ENCODE measurements at regions not wholly inside any gene's neighbourhood (a gene's known extent, or its start where the extent isn't known, plus 50 kb on each side); places are given as distances from the start of the nearest gene placed in this dataset.

DNA sequence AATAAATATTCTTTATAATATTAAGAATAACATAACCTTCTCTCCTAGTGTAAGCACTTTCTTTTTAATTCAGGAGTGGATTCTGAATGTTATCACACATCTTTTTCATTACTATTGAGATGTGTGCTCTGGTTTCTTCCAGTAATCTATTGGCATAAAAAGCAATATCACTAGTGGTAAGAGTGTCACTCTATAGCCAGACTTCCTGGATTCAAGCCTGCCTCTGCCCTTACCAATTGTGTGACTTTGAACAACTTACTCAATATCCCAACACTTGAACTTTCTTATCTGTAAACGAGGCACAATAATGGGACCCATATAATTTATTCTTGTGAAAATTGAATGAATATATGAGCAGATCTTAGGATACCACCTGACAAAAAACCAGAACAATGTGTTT lies 71.0 kb downstream of the SEM1 start:
- DNase-seq, result peak; percentile 38

DNA sequence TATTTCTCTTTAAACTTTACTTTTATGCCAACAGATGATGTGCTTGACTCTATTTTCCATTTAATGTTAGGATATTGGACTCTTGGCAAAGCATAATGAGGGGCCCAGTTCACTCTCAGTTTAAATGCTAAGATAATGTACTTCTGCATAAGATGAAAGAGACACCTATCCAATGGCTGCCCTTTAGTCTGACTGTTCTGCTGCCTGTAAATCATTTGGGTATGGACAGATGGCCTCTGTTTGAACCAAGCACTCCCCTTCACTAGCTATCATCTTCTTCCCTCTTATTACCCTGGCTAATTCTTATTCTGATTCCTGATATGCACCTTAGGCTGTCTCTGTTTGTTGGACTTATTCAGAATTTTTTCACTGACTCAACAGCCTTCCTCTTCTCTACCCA lies 72.1 kb downstream of the SEM1 start:
- no peak for DNase-seq

DNA sequence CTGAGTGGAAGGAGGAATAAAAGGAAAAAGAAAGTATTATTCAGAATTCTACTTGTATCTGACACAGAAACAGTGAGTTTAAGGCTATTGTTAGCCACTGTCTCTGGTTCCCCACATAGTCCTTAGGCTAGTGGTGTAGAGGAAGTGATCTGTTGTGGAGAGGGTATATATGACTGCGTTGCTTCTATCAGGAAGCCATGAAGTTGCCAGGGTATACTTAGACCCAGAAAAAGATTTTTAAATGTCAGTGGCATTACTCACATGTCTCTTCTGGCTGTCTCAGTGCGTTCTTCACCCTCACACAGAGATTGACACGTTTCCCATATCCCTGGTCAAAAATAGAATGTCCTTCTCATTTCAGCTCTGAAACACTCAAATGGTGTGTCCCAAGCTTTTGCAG lies 72.7 kb downstream of the SEM1 start:
- DNase-seq, result no peak

DNA sequence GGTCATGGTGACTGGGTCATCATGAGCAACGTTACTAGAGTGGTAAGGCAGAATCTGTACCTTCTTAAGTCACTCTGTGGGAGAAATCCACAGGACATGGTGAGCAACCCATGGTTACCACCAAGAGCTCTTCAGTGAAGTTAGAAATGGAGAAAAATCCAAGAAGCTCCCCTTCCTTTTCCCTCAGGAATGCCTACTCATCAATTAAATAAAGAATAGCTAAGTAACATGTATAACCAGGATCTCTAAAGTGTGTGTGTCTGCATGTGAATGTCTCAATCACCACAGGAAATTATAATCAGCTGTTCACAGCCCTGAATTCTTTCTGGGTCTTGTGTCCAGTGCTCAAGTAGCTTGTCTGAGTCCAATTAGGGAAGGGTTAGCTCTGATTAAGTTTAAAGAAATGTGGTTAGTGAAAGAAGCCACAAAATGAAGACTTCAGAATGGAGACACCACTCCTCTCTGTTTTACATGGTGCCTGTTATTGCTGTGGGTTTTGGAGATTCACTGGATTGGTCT lies 73.2 kb downstream of the SEM1 start:
- DNase-seq, result no peak

DNA sequence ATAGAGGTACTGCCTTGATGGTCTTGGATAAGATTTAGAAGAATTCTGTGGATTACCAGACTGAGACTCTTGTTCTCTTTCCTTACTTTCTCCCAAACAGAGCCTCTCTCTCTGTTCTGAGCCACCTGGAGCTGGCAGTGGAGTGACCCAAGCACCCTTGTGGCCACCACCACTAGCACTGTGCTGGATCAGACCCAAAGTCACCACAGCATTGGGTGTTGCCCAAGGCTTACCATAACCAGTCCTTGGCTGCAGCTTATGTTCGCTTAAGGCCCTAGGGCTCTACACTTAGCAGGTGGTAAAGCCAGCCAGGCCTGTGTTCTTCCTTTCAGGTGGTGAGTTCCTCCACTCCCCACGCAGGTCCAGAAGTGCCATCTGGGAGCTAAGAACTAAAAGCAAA lies 79.8 kb downstream of the SEM1 start:
- DNase-seq, result no peak

DNA sequence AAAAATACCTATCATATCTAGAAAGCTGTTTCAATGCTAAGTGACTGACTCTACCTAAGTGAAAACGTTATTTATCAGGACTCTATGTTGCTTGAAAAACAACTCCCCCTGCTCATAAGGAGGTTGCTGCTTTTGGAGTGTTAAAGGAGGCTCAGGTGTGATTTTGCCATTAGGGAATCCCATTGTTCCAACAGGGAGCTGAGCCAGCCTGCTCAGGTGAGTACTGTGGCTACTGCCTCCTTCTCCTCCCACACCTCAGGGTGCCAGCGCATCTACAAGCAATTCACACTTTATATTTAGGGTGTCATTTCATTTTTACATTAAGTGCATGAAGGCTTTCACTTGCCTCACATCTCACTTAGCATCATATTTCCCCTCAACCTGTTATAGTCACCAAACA lies 84.7 kb downstream of the SEM1 start:
- DNase-seq, result no peak

DNA sequence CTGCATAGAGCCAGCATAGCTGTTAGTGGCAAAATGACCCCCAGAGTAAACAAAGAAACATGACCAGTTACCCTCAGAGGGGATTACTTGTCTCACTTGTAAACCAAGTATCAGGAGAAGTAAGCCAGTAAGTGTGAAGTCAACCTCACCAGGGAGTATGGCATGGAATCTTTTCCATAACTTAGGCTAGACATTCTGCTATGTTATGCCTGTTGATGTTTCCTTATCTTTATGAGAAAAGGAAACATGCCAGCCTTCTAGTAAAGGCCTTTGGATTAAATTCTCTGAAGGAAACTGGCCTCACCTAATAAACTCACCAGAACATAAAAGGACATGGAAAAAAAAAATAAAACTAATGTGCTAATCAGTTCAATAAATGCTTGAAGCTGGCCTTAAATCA lies 87.7 kb downstream of the SEM1 start:
- no peak for DNase-seq

DNA sequence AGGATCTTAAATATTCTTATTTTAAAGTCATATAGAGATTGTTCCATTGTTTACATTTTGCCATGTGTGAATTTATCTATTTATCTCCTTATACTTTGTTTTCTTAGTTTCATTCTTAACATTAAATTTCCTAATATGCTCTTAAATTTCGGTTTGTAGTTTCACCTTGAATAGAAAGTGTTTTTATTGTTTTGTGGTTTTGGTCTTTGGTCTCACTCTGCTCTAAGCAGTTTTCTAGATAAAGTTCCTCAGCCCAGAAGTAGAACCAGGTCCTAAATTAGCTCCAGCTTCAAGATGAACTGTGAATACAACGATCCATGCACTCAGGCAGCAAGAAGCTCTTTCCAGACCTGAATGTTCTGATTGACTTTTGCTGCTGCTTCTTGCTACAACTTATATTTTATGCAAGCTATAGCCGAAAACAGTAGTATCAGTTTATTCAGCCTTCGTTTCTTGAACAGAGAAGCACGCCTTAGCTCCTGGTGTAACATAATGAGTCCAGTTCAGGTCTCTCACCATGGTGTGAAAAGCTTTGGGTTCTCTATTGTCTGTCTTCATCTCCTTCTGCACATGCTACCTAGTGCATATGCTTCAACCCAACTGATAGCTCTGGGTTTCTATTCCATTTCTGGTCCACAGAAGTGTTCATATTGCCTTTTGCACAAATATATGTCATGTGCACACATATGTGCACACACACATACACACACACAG lies 95.3 kb downstream of the SEM1 start:
- DNase-seq, result no peak

DNA sequence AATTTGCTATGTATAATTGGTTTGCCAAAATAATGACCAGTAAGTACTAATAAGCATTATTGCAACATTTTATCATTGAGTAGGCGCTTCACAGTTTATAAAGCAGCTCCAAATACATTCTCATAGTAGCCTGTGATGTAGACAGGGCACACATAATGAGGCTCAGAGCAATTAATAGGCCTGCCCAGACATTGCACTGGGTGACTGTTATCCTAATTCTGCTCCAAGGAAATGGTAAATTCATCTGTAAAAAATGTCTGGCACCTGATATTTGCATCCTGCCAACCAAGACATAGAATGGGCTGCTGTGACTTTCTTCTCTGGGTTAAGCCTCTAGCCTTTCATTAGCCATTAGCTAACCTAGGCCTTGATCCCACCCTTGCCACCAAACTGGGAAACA lies 97.6 kb downstream of the SEM1 start:
- DNase-seq, result peak; percentile 88

DNA sequence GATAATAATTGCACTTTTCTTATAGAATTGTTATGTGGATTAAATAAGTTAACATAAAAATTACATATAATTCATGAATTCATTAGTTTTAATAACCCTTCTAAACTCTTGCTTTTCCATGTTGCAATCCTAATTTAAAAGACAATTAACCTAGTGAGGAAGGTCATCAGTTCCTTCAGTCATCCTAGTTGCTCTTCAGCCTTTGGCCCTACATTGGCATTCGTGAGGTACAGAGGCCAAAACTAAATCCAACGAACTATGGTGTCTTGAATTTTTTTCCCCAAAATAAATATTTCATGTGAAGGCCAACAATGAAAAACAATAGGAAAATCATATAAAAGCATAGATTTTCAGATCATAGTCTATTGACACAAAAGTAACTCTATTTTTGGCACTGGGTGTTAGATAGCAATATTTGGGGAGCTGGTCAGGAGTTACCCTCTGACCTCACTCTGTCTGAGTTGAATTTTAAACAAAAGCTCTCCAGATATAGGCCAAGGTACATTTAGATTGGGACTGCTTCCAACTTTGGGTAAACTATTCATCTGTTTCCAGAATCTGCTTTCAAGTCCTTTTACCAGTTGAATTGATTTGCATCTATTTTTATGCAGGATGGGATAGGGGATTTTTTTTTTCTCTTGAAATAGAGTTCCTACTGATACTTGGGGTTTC lies 104.5 kb downstream of the SEM1 start:
- no peak for DNase-seq

DNA sequence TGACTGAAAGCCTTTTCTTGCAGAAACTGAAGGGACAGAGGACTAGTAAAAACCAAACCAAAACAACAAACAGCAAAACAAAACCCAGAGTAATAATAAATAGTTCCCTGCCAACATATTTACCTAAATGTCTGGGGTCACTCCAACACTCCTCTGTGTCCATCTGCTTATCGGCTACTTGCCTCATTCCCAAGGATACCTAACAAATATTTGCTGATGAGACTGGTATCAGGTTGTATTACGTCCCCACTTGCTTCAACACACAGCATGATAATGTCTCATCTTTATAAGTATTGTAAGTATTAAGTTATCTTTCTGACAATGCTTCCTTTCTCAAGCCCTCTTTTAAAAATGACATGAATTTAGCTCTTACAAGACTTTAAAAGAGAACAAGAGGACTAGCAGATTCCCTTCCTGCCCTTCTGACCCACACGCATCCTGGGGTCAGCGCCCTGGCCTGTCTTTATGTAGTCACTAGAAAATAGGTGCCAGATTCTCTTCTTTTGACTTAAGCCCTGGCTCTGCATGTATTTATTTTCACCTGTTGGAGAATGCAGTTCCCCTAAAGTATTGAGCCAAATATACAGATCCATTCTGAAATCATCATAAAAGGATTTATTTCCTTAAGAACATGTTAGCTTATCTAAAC lies 110.2 kb downstream of the SEM1 start:
- no peak for DNase-seq

DNA sequence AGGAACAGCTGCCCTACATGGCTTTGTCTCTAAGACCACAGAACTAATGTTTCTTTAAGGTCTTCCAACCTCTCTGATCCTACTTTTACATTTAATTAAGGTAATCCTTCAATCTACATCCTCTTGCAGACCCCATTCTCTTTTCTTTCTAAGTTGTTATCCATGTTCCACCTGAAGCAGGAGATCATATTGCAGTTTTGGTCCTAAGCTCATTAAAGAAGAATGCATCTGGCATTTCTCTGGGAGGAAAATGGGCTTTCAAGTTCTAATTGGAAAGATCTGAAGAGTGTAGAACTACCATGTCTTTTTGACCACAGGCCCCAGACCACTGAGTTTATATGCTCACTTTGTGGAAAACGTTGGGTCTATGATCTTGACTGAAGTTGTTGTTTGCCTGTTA lies 111.2 kb downstream of the SEM1 start:
- peak; percentile 24 for DNase-seq

DNA sequence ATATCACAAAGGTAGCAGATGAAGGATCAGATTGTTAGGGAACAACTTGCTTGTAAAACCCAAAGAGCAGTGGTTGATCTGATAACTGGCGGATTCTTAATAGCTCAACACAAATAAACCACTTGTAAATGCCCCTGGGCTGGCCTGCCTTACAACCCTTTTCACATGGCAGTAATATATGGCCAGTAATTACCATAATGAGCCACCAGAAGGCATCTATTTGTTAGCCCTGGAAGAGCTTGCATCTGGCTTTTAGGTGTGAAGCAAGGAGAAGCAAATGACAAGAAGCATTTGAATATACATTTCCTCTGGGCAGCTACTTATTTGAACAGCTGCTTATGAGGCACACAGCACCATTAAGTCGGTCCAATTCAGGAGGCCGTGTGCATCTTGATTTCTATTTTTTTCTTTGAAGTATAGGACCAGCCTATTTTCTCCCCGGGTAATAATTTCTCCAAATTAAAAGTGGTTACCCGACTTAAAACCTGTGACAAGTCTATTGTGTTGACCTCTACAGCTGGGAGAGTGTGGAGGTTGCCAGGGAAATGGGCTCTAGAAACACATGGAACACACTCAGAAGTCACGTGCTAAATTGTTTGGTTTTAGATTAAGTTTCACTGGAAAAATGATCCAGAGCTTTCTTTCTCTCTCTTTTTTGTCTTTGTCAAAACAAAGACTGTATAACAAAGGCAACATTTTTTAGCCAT lies 113.4 kb downstream of the SEM1 start:
- DNase-seq, result peak; percentile 100

DNA sequence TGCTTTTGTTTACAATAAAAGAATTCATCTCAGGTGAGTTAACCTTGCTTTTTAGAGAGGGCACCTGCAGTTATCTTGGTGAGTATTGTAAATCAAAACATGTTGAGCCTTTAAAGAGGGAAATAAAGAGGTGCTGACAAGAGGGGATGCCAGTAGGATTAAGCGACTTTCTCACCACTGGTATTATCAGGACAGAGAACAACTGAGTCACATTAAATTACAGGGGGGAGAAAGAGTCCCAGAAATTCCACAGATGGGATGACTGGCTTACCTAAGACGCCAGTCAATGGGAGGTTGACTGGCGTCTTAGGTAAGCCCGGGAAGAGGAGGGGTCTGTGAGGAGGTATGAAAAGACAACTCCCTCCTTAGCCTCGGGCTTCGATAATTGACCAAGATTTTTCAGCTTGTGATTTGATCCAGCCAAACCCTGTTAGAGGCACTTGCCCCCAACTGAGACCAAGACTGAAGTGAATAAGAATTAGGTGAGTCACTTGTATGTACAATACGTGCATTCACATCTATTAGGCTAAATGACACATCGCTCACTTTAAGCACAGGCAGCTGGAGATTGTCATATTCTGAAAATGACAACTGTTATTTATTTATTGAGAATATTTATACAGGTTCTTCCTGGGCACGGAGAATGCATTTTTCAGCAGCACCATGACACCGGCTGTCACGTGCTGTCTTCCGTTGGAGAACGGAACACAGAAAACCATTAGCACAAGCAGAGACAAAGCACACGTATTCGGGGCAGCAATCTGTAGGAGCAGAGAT lies 117.6 kb downstream of the SEM1 start:
- no peak for DNase-seq

DNA sequence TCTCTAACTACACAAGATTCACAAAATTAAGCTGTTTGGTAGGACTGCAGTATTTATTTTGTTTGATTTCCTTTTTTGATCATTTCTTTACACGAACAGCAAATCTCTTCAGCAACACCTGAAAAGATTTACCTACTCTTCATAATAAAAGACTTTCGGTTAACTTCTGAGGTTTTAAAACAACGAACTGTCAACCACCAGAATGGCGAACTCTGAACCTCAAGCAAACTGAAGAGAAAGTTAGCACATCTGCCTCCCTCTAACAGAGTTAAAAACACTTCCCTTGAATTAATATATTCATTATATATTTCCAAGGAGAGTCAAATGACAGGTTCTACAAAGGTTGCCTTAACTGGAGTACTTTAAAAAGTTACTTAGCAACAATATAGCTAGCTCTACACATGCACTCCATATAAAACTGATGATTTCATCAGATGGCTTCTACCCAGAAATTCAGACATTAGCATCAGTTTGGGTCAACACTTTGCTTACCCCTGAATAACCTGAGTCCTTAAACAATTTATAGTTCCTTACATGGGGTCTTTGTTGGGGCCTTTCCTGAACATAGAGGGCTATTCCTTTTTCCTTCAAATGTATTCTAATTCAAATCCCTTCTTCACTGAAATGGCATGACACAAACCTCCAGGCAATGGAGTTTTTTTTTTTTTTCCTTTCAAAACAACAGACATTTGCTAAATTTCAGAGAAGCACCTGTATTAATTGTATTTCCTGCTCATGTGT lies 118.3 kb downstream of the SEM1 start:
- no peak for DNase-seq

DNA sequence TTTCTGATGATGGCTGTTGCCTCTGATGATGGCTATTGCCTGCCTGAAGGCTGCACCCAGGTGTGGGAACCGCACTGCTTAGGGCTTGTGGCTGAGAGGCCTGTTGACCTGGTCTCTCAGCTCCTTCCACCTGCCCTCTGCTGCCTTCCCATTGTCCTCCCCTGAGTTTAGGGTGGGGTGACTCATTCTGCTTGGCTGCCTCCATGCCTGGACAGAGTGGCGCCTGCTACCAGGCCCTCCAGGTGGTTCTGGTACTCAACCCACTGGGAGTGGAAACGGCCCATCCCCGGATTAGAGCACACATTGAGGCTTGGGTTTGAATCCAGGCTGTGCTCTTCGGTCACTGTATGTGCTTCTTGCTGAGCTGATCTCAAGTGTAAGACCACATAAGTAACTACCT lies 120.6 kb downstream of the SEM1 start:
- DNase-seq, result no peak

DNA sequence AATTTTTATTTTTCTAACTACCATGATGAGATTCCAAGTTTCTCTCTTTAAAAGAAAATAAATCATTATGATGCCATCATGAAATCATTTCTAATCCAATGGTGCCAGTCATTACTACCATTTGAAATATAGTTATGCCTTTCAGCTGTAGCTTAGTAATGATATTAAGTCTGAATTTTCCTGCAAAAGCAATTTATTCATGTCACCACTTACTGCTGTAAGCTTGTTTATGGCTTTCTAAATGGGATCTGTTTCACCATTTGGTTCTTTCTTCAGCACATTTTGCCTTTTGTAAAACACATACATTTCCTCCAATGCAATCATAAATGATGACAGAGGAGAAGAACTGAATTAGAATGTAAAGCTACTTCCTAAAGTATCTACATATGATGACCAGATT lies 130.5 kb downstream of the SEM1 start:
- DNase-seq, result no peak

DNA sequence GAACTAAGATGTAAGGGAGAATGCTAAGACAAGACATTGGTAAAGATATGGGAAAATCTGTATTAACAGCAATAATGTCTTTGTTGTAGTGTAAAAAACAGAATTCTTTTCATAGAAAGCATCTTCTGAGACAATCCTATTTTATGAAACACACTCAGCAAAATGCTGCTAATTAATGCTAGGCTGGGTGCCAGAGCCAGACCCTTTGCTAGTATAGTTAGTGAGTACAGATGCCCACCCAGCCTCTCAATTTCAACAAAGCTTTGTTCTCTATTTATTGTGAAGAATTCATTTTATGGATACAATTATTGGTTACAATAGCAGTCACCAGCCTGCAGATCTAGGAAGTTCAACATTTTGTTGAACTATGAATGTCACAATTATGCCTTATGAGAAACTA lies 131.0 kb downstream of the SEM1 start:
- DNase-seq, result peak; percentile 88

DNA sequence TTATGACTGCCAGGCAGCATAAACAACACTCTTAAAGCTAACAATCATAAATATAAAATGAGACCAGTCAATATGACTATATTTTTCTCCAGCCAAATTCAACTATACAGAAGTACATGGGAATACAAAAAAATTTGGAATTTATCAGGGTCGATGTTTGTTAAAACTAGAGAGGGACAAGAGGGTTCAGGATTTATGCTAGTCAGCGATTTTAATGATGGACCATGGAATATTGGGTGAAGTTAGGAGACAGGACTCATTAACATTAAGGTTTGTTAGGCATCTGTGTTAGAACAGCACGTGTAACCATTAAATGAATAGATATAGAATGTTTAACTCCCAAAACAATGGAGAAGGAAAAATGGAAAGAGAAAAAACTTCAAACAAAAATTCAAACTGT lies 146.2 kb downstream of the SEM1 start:
- DNase-seq, result no peak

DNA sequence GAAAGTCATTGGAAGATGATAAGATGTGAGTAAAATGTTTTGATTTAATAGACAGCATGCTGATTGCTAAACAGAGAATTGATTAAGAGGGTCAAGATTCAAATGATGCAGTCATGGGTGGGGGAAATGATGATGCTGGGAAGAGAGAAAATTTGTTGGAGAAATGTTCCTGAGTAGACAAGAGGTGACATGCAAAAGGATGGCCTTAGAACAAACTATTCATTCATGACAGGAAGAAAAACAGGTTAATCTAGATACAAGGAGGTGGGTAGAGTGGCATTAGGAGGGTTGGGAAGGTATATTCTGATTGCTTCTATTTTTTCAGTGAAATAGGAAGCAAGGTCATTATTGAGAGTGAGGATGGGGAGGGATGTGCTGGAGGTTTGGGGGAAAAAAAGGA lies 146.7 kb downstream of the SEM1 start:
- no peak for DNase-seq

DNA sequence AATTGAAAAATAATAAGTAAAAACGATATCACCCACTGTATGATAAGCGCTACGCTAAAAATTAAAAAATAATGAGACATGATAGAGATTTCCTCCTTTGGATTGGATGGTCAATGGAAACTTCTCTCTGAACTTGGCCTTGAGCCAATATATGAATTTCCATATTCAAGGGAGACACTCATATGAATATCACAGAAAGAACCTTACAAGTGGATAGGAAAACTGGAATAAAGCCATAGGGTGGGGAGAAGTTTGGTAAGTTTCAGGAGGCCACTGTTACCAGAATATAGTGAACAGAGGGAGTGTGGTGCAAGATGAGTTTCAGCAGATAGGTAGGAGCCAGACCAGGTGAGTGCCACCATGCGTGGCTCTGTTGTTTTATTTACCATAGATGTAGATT lies 147.2 kb downstream of the SEM1 start:
- no peak for DNase-seq

DNA sequence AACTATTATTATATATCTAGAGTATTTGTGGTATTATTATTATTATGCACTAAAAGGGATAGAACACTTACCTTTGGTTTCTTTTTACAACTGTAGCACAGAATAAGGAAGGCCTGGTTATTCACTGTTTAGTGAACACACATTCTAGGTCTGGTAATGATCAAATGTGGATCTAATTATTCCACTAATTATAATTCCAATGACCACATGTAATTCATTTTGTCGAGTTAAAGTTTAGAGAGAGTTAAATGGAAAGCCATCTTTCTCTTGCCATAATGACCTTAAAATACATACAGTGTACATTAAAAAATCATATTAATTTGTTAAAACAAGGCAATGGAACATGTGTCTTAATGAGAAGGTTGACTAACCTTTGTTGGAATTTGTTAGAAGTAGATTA lies 147.8 kb downstream of the SEM1 start:
- no peak for DNase-seq

Measured in NCI-H1105 treated with DMSO at 0.1 percent for 48 hours (cell line).